ENCODE measurements at regions not wholly inside any gene's neighbourhood (a gene's known extent, or its start where the extent isn't known, plus 50 kb on each side); places are given as distances from the start of the nearest gene placed in this dataset.

GRCh38 chr3:8237893-8238292, 263.7 kb upstream of the LMCD1 start:
- WGBS, 2 experiments (ENCODE audit: extremely low coverage in 2 of 2, insufficient read length in 1 of 2), result no CpG with 5 or more reads among the region's 5 CpGs
- no peak overlapping the region for H2AK9ac ChIP-seq (replicated peaks; ENCODE audit: low read depth, low read length, poor library complexity)
- no peak overlapping the region for H3K23ac ChIP-seq (ENCODE audit: low read depth, low read length)
- TF ChIP-seq BHLHE40 (IDR thresholded peaks at IDR 0.05; ENCODE audit: low read depth, low read length), result no peak
- TF ChIP-seq RFX5 (IDR thresholded peaks at IDR 0.05; ENCODE audit: low read depth, low read length), result no peak
- TF ChIP-seq FOS (IDR thresholded peaks at IDR 0.05; ENCODE audit: low read depth, low read length), result no peak
- no peak for TF ChIP-seq MXI1 (IDR thresholded peaks at IDR 0.05; ENCODE audit: borderline replicate concordance, low read depth, low read length)
- H3K4ac ChIP-seq (ENCODE audit: low read depth, low read length), result no peak overlapping the region
- H3K27me3 ChIP-seq (ENCODE audit: control insufficient read depth, insufficient read depth, low read length), result no peaks in the 10 kb centered on the region
- no peak overlapping the region for H3K4me2 ChIP-seq (ENCODE audit: low read depth, low read length)
- no TSS peak for BruUV-seq (replicated peaks)
- no peaks in the 10 kb centered on the region for H3K9me1 ChIP-seq (ENCODE audit: insufficient read depth, low read length)
- ChIA-PET CTCF (no interaction called here), POLR2A (ENCODE audit: unreplicated experiment) (no interaction called here)
- H3K27ac ChIP-seq (ENCODE audit: insufficient read depth, low read length), result no peak overlapping the region
- H2BK120ac ChIP-seq (ENCODE audit: low read depth, low read length), result no peak overlapping the region
- intact Hi-C loops (cut with micrococcal nuclease) (no loop called here), in situ Hi-C loops (cut with MboI; ENCODE audit: low sequenced_read_pairs) (no loop called here), dilution Hi-C loops (cut with HindIII; ENCODE audit: low sequenced_read_pairs, unreplicated experiment) (no loop called here)
- no peak overlapping the region for H2AFZ ChIP-seq (replicated peaks; ENCODE audit: low read length, poor library complexity)
- no peak overlapping the region for H2BK20ac ChIP-seq (ENCODE audit: low read depth, low read length)
- no peak overlapping the region for H3K14ac ChIP-seq (replicated peaks; ENCODE audit: low read depth, low read length)
- H2AK5ac ChIP-seq (ENCODE audit: low read depth, low read length), result no peak overlapping the region
- ATAC-seq (ENCODE audit: low read depth), result no peak
- no peak overlapping the region for H4K8ac ChIP-seq (ENCODE audit: low read depth in 2 of 2, low read length in 2 of 2)
- H3K4me3 ChIP-seq (ENCODE audit: insufficient read depth, low read depth, low read length), result no peak overlapping the region
- no peaks in the 10 kb centered on the region for H3K79me1 ChIP-seq (ENCODE audit: low read depth in 1 of 2, low read length in 2 of 2)
- no peak overlapping the region for H4K5ac ChIP-seq (ENCODE audit: low read depth, low read length)
- no peaks in the 10 kb centered on the region for H3K36me3 ChIP-seq (ENCODE audit: control insufficient read depth, insufficient read depth, low read length)
- no peaks in the 10 kb centered on the region for H4K20me1 ChIP-seq (ENCODE audit: insufficient read depth, low read length)
- H2BK15ac ChIP-seq (ENCODE audit: low read depth, low read length), result no peak overlapping the region
- H3K18ac ChIP-seq (ENCODE audit: low read depth, low read length), result no peak overlapping the region
- DNase-seq, result no peak
- no peak overlapping the region for H2BK5ac ChIP-seq (ENCODE audit: low read depth, low read length, poor library complexity, severe bottlenecking)
- H3K9ac ChIP-seq (ENCODE audit: low read depth, low read length), result no peak overlapping the region
- H3K4me1 ChIP-seq (ENCODE audit: control insufficient read depth, insufficient read depth, low read length), result no peaks in the 10 kb centered on the region
- no peak overlapping the region for H3K56ac ChIP-seq (ENCODE audit: extremely low read depth, insufficient read depth, low read length)
- H3K9me3 ChIP-seq (ENCODE audit: control insufficient read depth, insufficient read depth, low read length), result no peaks in the 10 kb centered on the region
- H4K91ac ChIP-seq (ENCODE audit: insufficient read depth, low read depth, low read length), result no peak overlapping the region

All from IMR-90 (cell line).